ENCODE measurements at regions not wholly inside any gene's neighbourhood (a gene's known extent, or its start where the extent isn't known, plus 50 kb on each side); places are given as distances from the start of the nearest gene placed in this dataset.
"Not testable (repeated sequence)": the region's sequence is repeated elsewhere in the genome, so short reads cannot be mapped to it uniquely, and the experiment has no call there.

DNA sequence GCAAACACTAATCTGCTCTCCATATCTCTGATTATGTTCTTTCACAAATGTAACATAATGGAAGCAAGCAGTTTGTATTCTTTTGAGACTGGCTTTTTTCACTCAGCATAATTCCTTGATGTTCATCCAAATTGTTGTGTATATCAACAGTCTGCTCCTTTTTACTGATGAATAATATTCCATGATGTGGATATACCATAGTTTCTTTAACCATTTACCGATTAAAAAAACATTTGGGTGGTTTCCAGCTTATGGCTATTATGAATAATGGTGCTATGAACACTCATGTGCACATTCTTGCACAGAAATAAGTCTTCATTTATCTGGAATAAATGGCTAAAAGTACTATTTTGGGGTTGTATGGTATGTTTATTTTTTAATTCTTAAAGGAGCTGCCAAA lies 708.9 kb downstream of the RFPL4B start:
- no peak for DNase-seq

GRCh38 chr6:113057567-113058053 lies 710.5 kb downstream of the RFPL4B start:
- DNase-seq = no peak

DNA sequence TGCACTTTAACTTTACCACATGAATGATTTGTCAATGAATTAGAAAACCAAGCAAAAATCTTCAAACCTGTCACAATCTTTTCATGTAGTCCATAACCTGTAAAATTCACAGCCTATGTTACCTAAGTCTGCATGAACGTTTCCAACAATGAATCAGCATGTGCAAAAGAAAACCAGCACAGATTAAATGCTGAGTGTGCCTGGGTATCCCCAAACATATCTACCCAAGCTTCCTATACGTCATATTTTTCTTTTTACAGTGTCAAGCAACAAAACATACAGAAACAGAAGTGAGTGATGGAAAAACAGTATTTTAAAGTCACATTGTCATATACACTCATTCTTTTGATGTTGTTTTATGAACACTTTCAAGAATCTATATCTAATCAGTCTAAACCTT lies 713.5 kb downstream of the RFPL4B start:
- DNase-seq = no peak

- no peak for DNase-seq
Observed at GRCh38 chr6:113065611-113066010, 718.5 kb downstream of the RFPL4B start.

- DNase-seq = no peak
Observed at GRCh38 chr6:113067612-113068275, 720.6 kb downstream of the RFPL4B start.

- no peak for DNase-seq
Observed at GRCh38 chr6:113068570-113068969, 721.4 kb downstream of the RFPL4B start.

DNA sequence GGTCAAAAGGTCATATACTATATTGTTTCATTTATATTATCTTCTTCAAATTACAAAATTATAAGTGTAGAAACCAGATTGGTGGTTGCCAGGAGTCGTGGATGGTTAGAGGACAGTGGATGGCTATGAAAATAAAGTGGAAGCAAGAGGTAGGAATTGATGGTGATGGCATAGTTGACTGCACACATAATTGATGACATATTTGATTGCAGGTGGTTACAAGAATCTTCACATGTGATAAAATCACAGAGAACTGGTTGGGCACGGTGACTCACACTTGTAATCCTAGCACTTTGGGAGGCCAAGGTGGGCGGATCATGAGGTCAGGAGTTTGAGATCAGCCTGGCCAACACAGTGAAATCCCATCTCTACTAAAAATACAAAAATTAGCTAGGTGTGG lies 723.6 kb downstream of the RFPL4B start:
- not testable (repeated sequence) for DNase-seq

DNA sequence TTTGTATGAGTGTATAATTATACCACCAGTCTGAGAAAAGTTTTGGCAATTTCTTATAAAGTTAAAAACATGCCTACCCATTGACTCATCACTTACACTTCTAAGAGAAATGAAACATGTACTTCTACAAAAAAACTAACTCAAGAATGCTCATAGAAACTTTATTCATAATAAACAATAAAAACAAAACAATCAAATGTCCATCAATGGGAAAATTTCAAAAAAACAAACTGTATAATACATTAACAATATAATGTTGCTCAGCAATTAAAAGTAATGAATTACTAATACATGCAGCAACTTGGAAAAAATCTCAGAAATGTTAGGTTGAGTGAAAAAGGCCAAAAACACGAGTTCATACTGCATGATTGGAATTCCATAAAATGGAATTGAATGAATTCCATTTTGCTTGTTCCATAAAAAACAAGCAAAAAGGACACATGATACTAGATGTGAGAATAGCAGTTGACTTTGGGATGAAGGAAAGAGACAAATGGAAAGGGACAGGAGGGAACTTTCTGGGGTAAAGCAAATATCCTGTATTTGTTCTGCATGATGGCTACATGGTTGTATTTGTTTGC lies 726.6 kb downstream of the RFPL4B start:
- no peak for DNase-seq

DNA sequence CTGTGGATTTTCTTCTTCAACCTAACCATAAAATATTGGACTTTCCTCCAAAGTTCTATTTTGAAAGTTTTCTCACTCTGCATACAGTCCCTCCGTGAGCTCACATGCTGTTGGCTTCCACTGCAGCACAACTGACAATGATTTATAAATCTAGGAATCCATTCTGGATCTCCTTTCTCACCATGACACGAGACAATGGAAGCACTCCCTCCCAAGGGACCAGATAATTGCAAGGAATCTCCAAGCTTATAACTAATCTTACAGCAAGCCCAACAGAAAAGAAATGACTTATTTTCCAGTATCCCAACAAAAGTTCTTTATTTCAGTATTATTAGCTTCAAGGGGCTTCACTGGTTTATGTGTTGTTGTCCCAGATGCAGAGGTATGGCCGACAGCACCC lies 729.0 kb downstream of the RFPL4B start:
- DNase-seq = no peak

DNA sequence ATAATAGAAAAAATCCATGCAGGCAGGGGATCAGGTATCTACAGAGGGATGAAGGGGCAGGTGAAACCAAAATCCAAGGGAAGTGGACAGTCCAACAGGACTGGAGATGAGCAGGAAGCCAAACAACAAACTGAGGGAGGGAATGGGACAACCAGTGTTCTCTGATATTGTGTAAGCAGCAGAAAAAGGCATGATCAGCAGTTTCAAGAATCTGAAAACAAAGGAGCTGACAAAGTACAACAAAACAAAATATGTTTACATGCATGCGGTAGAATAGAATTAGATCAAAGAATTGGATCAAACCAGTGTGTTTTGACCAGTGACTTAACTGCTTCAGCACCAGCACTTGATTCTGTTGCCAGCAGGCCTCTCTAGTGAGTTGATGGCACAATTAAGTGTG lies 729.7 kb downstream of the RFPL4B start:
- no peak for DNase-seq

GRCh38 chr6:113077794-113078193 lies 730.7 kb downstream of the RFPL4B start:
- no peak for DNase-seq

GRCh38 chr6:113078791-113079190 lies 731.7 kb downstream of the RFPL4B start:
- no peak for DNase-seq

DNA sequence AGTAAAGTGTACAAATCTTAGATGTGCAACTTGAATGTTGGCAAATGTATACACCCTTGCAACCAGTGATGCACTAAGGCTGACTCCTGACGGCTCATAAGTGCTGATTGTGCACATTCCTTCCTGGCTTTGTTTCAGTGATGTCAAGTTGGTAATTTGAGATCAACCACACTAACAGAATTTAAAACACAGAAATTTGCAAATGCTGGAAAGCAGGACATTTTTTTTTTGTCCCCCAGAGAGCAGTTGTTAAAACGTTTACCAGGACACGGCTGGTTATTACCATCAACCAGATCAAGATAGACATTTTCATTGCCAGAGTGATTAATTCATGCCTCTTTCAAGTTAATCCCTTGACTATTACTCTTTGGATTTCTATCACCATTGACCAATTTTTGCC lies 735.6 kb downstream of the RFPL4B start:
- no peak for DNase-seq

DNA sequence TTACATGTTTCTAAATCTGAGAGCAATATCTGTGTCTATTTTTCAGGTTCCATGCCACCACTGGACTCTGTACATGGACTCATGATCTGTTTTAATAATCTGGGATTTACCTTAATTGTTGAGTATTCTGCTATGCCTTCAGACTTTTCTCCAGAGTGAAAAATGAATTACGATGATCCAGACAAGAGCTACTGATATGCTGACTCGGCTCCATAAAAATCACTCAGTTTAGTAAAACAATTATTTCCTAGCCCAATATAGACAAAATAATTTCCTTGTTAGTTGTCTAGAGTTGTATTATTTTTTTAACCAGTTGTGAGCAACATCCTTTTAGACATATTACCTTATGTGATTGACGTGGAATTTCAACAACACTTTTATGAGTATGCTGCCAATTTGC lies 736.8 kb downstream of the RFPL4B start:
- DNase-seq = no peak

DNA sequence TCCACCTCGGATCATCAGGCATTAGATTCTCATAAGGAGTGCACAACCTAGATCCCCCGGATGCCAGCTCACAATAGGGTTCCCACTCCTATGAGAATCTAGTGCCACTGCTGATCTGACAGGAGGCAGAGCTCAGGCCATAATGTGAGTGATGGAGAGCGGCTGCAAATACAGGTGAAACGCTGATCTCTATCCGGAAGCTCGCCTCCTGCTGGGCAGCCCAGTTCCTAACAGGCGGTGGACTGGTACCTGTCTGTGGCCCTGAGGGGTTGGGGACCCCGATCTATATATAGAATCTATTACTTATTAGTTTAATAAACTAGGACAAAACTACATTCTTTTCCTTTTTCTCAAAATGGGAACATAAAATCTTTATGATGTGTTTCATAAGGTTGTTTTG lies 741.9 kb downstream of the RFPL4B start:
- DNase-seq = no peak

GRCh38 chr6:113092795-113093194 lies 745.7 kb downstream of the RFPL4B start:
- DNase-seq = no peak

DNA sequence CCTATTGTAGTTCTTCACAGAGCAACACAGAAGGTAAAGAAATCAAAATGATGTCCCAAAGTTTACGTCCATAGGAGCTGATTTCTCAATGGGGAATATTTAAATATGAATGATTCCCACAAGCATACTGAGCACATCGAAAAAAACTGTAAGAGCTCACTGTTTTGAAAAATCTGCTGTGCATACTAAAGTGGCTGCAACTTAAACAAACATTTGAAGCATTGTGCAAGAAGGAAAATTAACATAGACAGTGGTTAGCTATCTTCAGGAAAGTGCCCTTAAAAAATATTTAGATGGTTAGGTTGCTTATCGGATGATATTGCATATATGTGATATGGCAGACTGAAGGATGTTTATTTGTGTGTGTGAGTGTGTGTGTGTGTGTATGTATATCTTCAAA lies 747.6 kb downstream of the RFPL4B start:
- no peak for DNase-seq

DNA sequence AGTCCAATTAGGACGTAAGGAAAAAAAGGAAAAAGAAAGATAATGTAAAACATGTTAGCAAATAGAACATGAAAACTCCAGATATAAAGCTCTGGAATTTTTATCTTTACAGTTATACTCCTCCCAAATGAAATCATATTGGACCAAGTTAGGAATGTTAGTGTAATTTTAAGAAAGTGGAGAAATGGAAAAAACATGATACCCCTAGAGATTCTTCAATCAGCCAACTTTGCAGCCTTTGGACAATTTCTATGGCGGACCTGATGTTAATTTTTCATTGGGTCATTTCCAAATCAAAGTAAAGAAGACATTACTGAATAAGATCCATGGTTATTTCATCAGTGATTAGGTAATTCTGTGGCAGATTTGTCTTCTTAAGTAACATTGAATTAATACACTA lies 748.7 kb downstream of the RFPL4B start:
- DNase-seq = no peak

- no peak for DNase-seq
Observed at GRCh38 chr6:113102761-113103160, 754.4 kb upstream of the MARCKS start.

DNA sequence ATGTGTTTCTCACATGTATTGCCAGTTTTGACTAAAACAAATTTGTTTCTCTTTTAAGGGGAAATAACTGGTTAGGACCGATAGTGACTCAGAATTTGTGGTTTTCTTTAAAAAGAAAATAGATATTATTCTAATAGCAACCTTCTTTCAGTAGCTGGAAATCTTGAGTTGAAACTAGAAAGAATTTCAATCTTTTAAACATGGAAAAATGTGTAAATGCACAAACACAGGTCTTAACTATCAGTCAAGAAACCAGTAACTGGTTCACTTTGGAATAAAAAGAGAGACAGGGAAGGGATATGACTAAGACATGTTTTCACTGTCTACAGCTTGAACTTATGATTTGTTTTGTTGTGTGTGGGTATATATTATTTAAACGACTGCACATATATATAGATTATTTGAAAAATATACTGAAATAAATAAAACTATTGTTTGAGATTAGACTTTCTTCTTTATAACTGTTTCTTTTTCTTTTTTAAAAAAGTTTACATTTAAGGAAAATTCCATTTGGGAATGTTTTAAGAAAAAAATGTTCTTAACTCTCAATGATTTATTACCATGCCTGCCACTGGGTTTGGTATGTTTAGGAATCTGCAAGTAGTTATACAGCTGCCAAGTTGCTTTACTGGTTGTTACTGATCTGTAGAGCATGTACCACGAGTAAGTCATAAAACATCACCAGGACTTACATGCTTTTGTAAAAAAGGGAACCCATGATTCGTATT lies 753.3 kb upstream of the MARCKS start:
- DNase-seq = no peak

- DNase-seq = no peak
Observed at GRCh38 chr6:113104541-113104940, 752.6 kb upstream of the MARCKS start.

DNA sequence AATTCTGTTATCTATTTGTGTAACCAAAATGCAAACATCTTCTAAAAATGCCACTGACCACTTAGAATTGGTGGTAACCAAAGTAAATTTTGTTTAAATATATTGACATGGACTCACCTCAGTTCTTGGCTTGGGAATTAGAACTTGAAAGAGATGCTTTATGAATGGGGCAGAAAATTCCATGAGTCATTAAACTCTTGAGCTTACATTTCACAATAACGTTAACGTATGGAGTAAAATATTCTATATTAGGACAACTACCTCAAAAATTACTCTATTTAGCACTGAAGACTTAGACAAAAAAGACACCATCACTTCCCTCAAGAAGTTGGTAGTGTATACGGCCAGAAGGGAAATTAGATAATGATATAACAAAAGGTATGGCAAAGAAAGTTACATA lies 752.2 kb upstream of the MARCKS start:
- DNase-seq = no peak

DNA sequence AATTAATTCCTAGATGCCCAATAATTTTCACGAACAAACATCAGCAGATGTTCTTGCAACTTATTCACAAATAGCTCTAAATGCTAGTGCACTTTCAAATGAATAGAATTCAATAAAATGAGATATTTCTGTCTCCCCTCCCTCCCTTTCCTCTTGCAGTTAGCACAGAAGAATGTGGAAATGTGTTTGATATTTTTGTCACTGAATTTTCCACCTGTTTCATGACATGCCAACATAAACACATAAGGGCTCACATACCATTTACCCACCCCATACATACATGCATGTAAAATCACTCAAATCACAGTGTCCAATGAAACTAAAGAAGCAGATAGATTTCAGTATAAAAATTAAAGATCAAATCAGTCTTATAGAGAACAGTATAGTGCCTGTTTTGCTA lies 746.9 kb upstream of the MARCKS start:
- DNase-seq = no peak

GRCh38 chr6:113111550-113111949 lies 745.6 kb upstream of the MARCKS start:
- no peak for DNase-seq
